Neural cell (in vitro differentiated cells): ENCODE measurements at regions not wholly inside any gene's neighbourhood (a gene's known extent, or its start where the extent isn't known, plus 50 kb on each side); places are given as distances from the start of the nearest gene placed in this dataset.
A peak's percentile ranks its signal among the peaks of the same experiment; 100 is the strongest.

Source experiments
- H2AFZ ChIP-seq: fragments of 200-600, 300-800 bp; sonication (generic), shearing (Covaris generic); 2 replicates; pipeline ENCODE4 v1.6.0; 2014; ENCODE audit warnings: low read depth, mild to moderate bottlenecking, antibody characterized with exemption, low read length, moderate library complexity
- H3F3A ChIP-seq: fragments of 200-600 bp; shearing (Covaris generic); 2 replicates; pipeline ENCODE4 v1.6.1; 2016; ENCODE audit warnings: mild to moderate bottlenecking, moderate library complexity, mixed read lengths, antibody characterized with exemption, low read length; ENCODE audit not compliant: insufficient read depth, poor library complexity, severe bottlenecking
- H3K27ac ChIP-seq: fragments of 200-600, 300-800 bp; sonication (generic), shearing (Covaris generic); 2 replicates; pipeline ENCODE4 v1.5.1; 2014; ENCODE audit warnings: mild to moderate bottlenecking, low read length, moderate library complexity
- H3K27me3 ChIP-seq: fragments of 300-800, 200-600 bp; sonication (generic), shearing (Covaris generic); 2 replicates; pipeline ENCODE4 v1.6.0; 2014; ENCODE audit warnings: mild to moderate bottlenecking, low read depth, low read length, moderate library complexity; ENCODE audit not compliant: insufficient read depth
- H3K36me3 ChIP-seq: fragments of 300-800, 200-600 bp; sonication (generic), shearing (Covaris generic); 2 replicates; pipeline ENCODE4 v1.5.1; 2014; ENCODE audit warnings: mild to moderate bottlenecking, antibody characterized with exemption, low read length, moderate library complexity; ENCODE audit not compliant: insufficient read depth
- H3K4me2 ChIP-seq: fragments of 300-800, 200-600 bp; sonication (generic), shearing (Covaris generic); 2 replicates; pipeline ENCODE4 v1.6.0; 2014; ENCODE audit warnings: mild to moderate bottlenecking, low read length
- H3K4me3 ChIP-seq: fragments of 300-800, 200-600 bp; sonication (generic), shearing (Covaris generic); 2 replicates; pipeline ENCODE4 v1.5.1; 2014; ENCODE audit warnings: mild to moderate bottlenecking, low read length, moderate library complexity
- H3K79me2 ChIP-seq: fragments of 200-600 bp; shearing (Covaris generic); replicated peaks from 2 replicates; pipeline ENCODE4 v1.6.0; 2014; ENCODE audit warnings: mild to moderate bottlenecking, low read length, moderate library complexity; ENCODE audit not compliant: insufficient read depth
- H3K9ac ChIP-seq: fragments of 300-800, 200-600 bp; sonication (generic), shearing (Covaris generic); 2 replicates; pipeline ENCODE4 v1.6.1; 2016; ENCODE audit warnings: mild to moderate bottlenecking, low read length, mixed read lengths
- H3K9me2 ChIP-seq: fragments of 200-600 bp; shearing (Covaris generic); 2 replicates; pipeline ENCODE4 v1.6.1; 2016; ENCODE audit warnings: mild to moderate bottlenecking, low read length, mixed read lengths; ENCODE audit not compliant: insufficient read depth
- H3K9me3 ChIP-seq: fragments of 200-600, 300-800 bp; sonication (generic), shearing (Covaris generic); 2 replicates; pipeline ENCODE4 v1.6.1; 2016; ENCODE audit warnings: mild to moderate bottlenecking, mixed run types, low read length, moderate library complexity, mixed read lengths
- H4K20me1 ChIP-seq: fragments of 200-600 bp; shearing (Covaris generic); 2 replicates; pipeline ENCODE4 v1.6.1; 2016; ENCODE audit warnings: mild to moderate bottlenecking, mixed run types; ENCODE audit not compliant: insufficient read depth
- CTCF ChIP-seq: fragments of 450-650 bp; IDR thresholded peaks from 2 replicates; pipeline ENCODE4 v1.5.1; 2014; ENCODE audit warnings: antibody characterized with exemption, mild to moderate bottlenecking, moderate library complexity; ENCODE audit not compliant: poor library complexity, severe bottlenecking
- EP300 ChIP-seq: fragments of 450-650 bp; conservative IDR thresholded peaks from 2 replicates; pipeline ENCODE4 v1.6.1; 2014; ENCODE audit warnings: antibody characterized with exemption, mild to moderate bottlenecking, moderate library complexity; ENCODE audit not compliant: poor library complexity, severe bottlenecking
- EZH2 ChIP-seq: fragments of 200-600, 300-800 bp; shearing (Covaris generic), sonication (generic); IDR thresholded peaks from 2 replicates; pipeline ENCODE4 v1.6.1; 2014; ENCODE audit warnings: antibody characterized with exemption, low read length, borderline replicate concordance, mild to moderate bottlenecking; ENCODE audit not compliant: insufficient read depth, poor library complexity, severe bottlenecking
- MXI1 ChIP-seq: fragments of 450-650 bp; conservative IDR thresholded peaks from 2 replicates; pipeline ENCODE4 v1.6.1; 2014; ENCODE audit warnings: antibody characterized with exemption, mild to moderate bottlenecking; ENCODE audit not compliant: poor library complexity, severe bottlenecking
- POLR2AphosphoS5 ChIP-seq: IDR thresholded peaks from 2 replicates; pipeline ENCODE4 v1.6.1; 2012
- RAD21 ChIP-seq: fragments of 450-650 bp; conservative IDR thresholded peaks from 2 replicates; pipeline ENCODE4 v1.6.1; 2014; ENCODE audit warnings: antibody characterized with exemption, mild to moderate bottlenecking, moderate library complexity
- REST ChIP-seq: IDR thresholded peaks from 2 replicates; pipeline ENCODE4 v1.6.1; 2012; ENCODE audit warnings: borderline replicate concordance
- SMC3 ChIP-seq: fragments of 450-650 bp; conservative IDR thresholded peaks from 2 replicates; pipeline ENCODE4 v1.6.1; 2014; ENCODE audit warnings: antibody characterized with exemption, mild to moderate bottlenecking, moderate library complexity; ENCODE audit not compliant: poor library complexity
- TAF1 ChIP-seq: IDR thresholded peaks from 2 replicates; pipeline ENCODE4 v1.6.1; 2012; ENCODE audit warnings: low read depth

GRCh38 chr2:83113953-83114352, 1345.1 kb downstream of the SUCLG1 start:
- no peaks in the 10 kb centered on the region for H3F3A ChIP-seq
- no peak overlapping the region for H3K4me2 ChIP-seq
- no peak overlapping the region for H3K27ac ChIP-seq
- no peaks in the 10 kb centered on the region for H3K9me3 ChIP-seq
- no peaks in the 10 kb centered on the region for H3K36me3 ChIP-seq
- no peak overlapping the region for H3K4me3 ChIP-seq
- TF ChIP-seq EP300 (no peak), EZH2 (no peak), TAF1 (no peak), POLR2AphosphoS5 (no peak), RAD21 (no peak), CTCF (no peak), SMC3 (no peak), MXI1 (no peak), REST (no peak)
- no peaks in the 10 kb centered on the region for H4K20me1 ChIP-seq
- no peaks in the 10 kb centered on the region for H3K79me2 ChIP-seq
- H3K27me3 ChIP-seq: no peaks in the 10 kb centered on the region
- H3K9ac ChIP-seq: no peak overlapping the region
- no peak overlapping the region for H2AFZ ChIP-seq
- H3K9me2 ChIP-seq: no peaks in the 10 kb centered on the region

- no peaks in the 10 kb centered on the region for H3K36me3 ChIP-seq
- no peaks in the 10 kb centered on the region for H4K20me1 ChIP-seq
- H3K9me3 ChIP-seq: no peaks in the 10 kb centered on the region
- H3F3A ChIP-seq: no peaks in the 10 kb centered on the region
- no peak overlapping the region for H2AFZ ChIP-seq
- no peak overlapping the region for H3K9ac ChIP-seq
- TF ChIP-seq RAD21 (peak; percentile 14), EP300 (peak; percentile 87), POLR2AphosphoS5 (peak; percentile 22), REST (no peak)
- H3K4me2 ChIP-seq: no peak overlapping the region
- H3K9me2 ChIP-seq: no peaks in the 10 kb centered on the region
- H3K4me3 ChIP-seq: no peak overlapping the region
- no peaks in the 10 kb centered on the region for H3K79me2 ChIP-seq
- H3K27me3 ChIP-seq: no peaks in the 10 kb centered on the region
- peak overlapping the region; percentile 14 for H3K27ac ChIP-seq
These were observed 1346.2 kb downstream of the SUCLG1 start for GRCh38 chr2:83112858-83113257.
